ENCODE measurements at regions not wholly inside any gene's neighbourhood (a gene's known extent, or its start where the extent isn't known, plus 50 kb on each side); places are given as distances from the start of the nearest gene placed in this dataset.
"Not testable (repeated sequence)": the region's sequence is repeated elsewhere in the genome, so short reads cannot be mapped to it uniquely, and the experiment has no call there.

- no peak overlapping the region for H3K27ac ChIP-seq
- TF ChIP-seq CTCF (conservative IDR thresholded peaks at IDR 0.05) (no peak), ZFX (IDR thresholded peaks at IDR 0.05) (no peak)
Observed at GRCh38 chr6:19713984-19714383, 123.2 kb upstream of the ID4 start.

- TF ChIP-seq CTCF (conservative IDR thresholded peaks at IDR 0.05) (no peak), ZFX (IDR thresholded peaks at IDR 0.05) (no peak)
- no peak overlapping the region for H3K27ac ChIP-seq
Observed at GRCh38 chr6:19714434-19715166, 122.6 kb upstream of the ID4 start.

- H3K27ac ChIP-seq, result no peak overlapping the region
- TF ChIP-seq ZFX (IDR thresholded peaks at IDR 0.05), result no peak
- no peak for TF ChIP-seq CTCF (conservative IDR thresholded peaks at IDR 0.05)
Observed at GRCh38 chr6:19715167-19715551, 122.0 kb upstream of the ID4 start.

- TF ChIP-seq CTCF (conservative IDR thresholded peaks at IDR 0.05) (no peak), ZFX (IDR thresholded peaks at IDR 0.05) (no peak)
- H3K27ac ChIP-seq, result no peak overlapping the region
Observed at GRCh38 chr6:19719691-19720128, 117.5 kb upstream of the ID4 start.

GRCh38 chr6:19721766-19722377, 115.3 kb upstream of the ID4 start:
- H3K27ac ChIP-seq, result no peak overlapping the region
- TF ChIP-seq ZFX (IDR thresholded peaks at IDR 0.05) (no peak), CTCF (conservative IDR thresholded peaks at IDR 0.05) (no peak)

GRCh38 chr6:19722999-19723398, 114.2 kb upstream of the ID4 start:
- no peak for TF ChIP-seq CTCF (conservative IDR thresholded peaks at IDR 0.05)
- TF ChIP-seq ZFX (IDR thresholded peaks at IDR 0.05), result no peak
- H3K27ac ChIP-seq, result no peak overlapping the region

- no peak for TF ChIP-seq ZFX (IDR thresholded peaks at IDR 0.05)
- TF ChIP-seq CTCF (conservative IDR thresholded peaks at IDR 0.05), result no peak
- no peak overlapping the region for H3K27ac ChIP-seq
Observed at GRCh38 chr6:19723545-19723944, 113.6 kb upstream of the ID4 start.

GRCh38 chr6:19725436-19725835, 111.7 kb upstream of the ID4 start:
- not testable (repeated sequence) for H3K27ac ChIP-seq
